ENCODE measurements at regions not wholly inside any gene's neighbourhood (a gene's known extent, or its start where the extent isn't known, plus 50 kb on each side); places are given as distances from the start of the nearest gene placed in this dataset.

DNA sequence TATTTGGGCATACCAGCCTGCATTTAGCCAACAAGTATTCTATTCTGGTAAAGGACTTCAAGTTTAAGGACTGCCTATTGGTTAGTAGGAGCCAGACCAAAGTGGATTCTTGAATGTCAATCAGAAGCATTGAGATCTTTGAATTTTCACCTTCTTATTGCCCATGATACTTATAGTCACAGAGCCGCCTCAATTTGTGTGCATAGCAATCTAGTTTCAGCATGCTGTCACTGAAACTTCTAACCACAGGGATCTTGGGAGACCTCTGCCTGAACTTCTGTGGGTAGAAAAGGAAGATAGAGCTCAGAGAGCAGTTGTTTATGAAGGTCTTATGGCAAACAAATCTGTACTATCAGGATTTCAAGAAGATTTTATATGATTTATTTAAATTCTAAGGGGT, 501.4 kb upstream of the USP24 start:
- Mint-ChIP-seq H3K9me3 (peaks cover 3% of the 10 kb centered on the region), H3K36me3 (ENCODE audit: low read depth) (no peaks in the 10 kb centered on the region), H3K27me3 (peaks cover 8% of the 10 kb centered on the region), H3K4me3 (no peak overlapping the region), H3K27ac (no peak overlapping the region), H3K4me1 (ENCODE audit: low read depth) (no peaks in the 10 kb centered on the region)
- no peak for DNase-seq

DNA sequence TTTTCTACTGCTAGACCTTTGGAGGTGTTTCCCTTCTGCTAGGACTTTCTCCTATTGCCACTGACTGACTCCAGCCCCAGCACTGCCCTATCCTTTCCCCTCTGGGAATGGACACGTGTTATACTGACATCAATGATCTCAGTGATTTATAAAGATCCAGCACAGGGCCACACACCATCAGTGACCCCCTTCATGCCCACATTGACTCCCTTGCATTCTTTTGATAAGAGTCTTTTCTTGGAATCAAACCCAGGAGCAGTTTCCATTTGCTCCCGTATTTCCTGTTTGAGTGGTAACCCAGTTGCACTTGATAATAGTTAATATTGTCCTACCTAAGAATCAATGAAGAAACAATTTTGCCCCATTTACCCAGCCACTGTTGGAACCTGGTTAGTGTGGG, 501.0 kb upstream of the USP24 start:
- Mint-ChIP-seq H3K9me3 (peaks cover 3% of the 10 kb centered on the region), H3K36me3 (ENCODE audit: low read depth) (no peaks in the 10 kb centered on the region), H3K27ac (no peak overlapping the region), H3K27me3 (peaks cover 8% of the 10 kb centered on the region), H3K4me1 (ENCODE audit: low read depth) (no peaks in the 10 kb centered on the region), H3K4me3 (no peak overlapping the region)
- DNase-seq, result no peak

DNA sequence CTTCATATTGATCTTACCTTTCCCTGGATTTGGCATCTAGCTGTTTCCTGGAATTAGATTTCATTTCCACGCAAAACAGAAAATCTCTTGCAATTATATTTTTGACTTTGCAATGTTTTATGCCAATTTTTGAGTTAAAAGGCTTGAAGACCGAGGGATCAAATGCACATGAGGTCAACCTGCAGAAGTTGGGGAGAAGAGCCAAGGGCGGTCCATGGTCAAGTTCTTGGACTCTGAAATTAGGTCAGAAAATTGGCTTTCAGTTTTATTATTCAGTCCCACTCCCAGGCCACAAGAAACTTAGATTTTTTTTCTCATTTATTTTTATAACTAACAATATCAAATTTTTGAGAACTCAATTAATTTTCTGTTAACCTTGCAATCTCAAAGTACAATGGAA, 499.1 kb upstream of the USP24 start:
- no peak for DNase-seq

DNA sequence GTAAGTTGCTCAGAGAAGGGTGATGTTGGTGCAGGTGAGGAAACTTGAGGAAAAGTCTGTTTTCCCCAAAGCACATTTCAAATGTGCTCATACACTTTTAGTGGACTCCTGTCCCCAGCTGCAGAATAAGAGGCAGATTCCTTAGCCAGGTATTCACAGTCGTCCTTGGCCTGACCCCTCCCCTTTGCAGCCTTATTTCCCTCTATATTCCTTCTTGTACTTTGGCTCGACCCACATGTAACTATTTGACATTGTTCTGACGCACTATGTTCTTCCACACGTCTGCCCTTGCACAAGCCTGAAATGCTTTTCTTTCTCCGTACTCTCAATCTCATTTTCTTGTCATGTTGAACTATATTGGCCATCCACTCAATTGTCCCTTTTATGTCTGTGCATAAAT, 498.4 kb upstream of the USP24 start:
- Mint-ChIP-seq H3K4me3 (no peak overlapping the region), H3K9me3 (peaks cover 3% of the 10 kb centered on the region), H3K4me1 (ENCODE audit: low read depth) (no peaks in the 10 kb centered on the region), H3K27me3 (peaks cover 6% of the 10 kb centered on the region), H3K36me3 (ENCODE audit: low read depth) (no peaks in the 10 kb centered on the region), H3K27ac (no peak overlapping the region)
- DNase-seq, result no peak

More for the DNA sequence above, 499.1 kb upstream of the USP24 start:
- peaks cover 8% of the 10 kb centered on the region for H3K27me3 Mint-ChIP-seq
- no peaks in the 10 kb centered on the region for H3K4me1 Mint-ChIP-seq (ENCODE audit: low read depth)
- H3K36me3 Mint-ChIP-seq (ENCODE audit: low read depth), result no peaks in the 10 kb centered on the region
- no peak overlapping the region for H3K27ac Mint-ChIP-seq
- H3K4me3 Mint-ChIP-seq, result no peak overlapping the region
- H3K9me3 Mint-ChIP-seq, result peaks cover 3% of the 10 kb centered on the region

DNA sequence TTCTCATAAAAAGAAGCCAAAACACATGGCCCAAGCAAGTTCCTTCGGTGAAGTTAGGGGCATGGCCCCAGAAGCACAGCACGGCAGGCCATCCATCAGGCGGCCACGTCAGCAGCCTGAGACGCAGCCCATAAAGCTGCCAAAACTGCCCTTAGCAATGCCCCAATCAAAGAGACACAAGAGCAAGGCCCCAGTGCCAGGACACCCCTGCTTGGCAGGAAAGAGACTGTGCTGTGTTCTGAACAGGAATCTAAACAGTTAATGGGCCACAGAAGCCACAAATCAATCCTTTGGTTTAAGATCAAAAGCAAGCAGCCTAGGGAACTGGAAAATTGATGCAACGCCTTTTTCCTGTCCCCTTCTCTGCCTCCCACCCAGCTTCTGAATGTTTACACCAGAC, 497.0 kb upstream of the USP24 start:
- Mint-ChIP-seq H3K27ac (no peak overlapping the region), H3K9me3 (peaks cover 3% of the 10 kb centered on the region), H3K4me1 (ENCODE audit: low read depth) (no peaks in the 10 kb centered on the region), H3K27me3 (peaks cover 5% of the 10 kb centered on the region), H3K36me3 (ENCODE audit: low read depth) (no peaks in the 10 kb centered on the region), H3K4me3 (no peak overlapping the region)
- DNase-seq, result no peak

DNA sequence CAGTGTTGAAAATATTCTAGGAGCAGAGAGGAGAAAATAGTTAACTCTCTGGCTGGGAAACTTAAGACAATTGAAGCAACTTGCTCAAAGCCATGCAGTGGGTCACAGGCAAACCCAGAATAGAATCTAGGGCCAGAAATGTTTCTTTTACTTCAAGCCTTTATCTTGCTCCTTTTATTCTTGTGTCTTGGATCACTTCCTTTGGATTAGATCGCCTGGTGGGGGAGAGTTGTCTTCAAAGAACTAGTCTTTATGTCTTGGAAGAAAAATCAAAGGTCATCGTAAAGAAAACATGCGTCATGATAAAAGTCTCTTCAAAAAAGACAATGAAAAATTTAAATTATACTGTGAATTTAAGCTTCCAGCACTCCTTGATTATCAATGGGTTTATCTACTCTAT, 493.6 kb upstream of the USP24 start:
- no peak overlapping the region for H3K4me3 Mint-ChIP-seq
- H3K27ac Mint-ChIP-seq, result no peak overlapping the region
- H3K27me3 Mint-ChIP-seq, result no peaks in the 10 kb centered on the region
- DNase-seq, result no peak
- peaks cover 3% of the 10 kb centered on the region for H3K9me3 Mint-ChIP-seq
- no peaks in the 10 kb centered on the region for H3K36me3 Mint-ChIP-seq (ENCODE audit: low read depth)
- no peaks in the 10 kb centered on the region for H3K4me1 Mint-ChIP-seq (ENCODE audit: low read depth)

DNA sequence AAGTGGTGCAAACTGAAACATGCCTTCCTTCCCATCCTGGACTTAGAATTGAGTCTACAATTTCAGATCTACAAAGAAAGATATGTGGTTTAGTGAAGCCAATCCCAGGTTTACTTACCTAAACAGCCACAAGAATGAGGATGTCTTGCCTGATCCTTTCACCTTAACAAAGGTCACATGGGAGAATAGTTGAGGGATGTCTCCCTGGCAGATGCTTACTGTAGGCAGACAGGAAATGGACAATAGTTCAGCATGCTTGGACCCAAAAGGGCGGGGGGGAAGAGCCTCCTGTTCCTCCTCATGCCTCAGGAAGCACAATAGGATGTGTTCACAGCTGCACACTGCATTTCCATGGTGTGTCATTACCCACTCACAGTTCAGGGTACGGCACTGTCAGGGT, 492.7 kb upstream of the USP24 start:
- H3K4me3 Mint-ChIP-seq, result no peak overlapping the region
- no peaks in the 10 kb centered on the region for H3K9me3 Mint-ChIP-seq
- DNase-seq, result no peak
- no peaks in the 10 kb centered on the region for H3K27me3 Mint-ChIP-seq
- H3K4me1 Mint-ChIP-seq (ENCODE audit: low read depth), result no peaks in the 10 kb centered on the region
- no peaks in the 10 kb centered on the region for H3K36me3 Mint-ChIP-seq (ENCODE audit: low read depth)
- H3K27ac Mint-ChIP-seq, result no peak overlapping the region

DNA sequence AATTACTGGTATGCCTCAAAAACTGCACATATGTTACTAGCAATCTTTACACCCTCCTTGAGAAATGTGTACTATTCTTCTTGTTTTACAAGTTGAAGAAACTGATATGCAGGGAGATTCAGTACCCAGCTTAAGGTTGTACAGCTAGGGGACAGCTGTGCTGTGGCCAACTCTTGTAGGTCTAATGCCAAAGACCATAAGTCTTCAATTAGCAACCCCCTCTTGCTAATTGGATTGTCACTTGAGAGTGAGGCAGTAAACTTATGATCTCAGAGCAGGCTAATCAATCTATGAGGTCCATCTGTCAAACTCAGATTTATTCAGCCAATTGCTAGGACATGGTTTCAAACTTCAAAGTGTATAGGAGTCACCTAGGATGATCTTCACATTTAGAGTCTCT, 492.0 kb upstream of the USP24 start:
- Mint-ChIP-seq H3K27ac (no peak overlapping the region), H3K27me3 (no peaks in the 10 kb centered on the region), H3K4me3 (no peak overlapping the region), H3K36me3 (ENCODE audit: low read depth) (no peaks in the 10 kb centered on the region), H3K4me1 (ENCODE audit: low read depth) (no peaks in the 10 kb centered on the region), H3K9me3 (no peaks in the 10 kb centered on the region)
- no peak for DNase-seq

DNA sequence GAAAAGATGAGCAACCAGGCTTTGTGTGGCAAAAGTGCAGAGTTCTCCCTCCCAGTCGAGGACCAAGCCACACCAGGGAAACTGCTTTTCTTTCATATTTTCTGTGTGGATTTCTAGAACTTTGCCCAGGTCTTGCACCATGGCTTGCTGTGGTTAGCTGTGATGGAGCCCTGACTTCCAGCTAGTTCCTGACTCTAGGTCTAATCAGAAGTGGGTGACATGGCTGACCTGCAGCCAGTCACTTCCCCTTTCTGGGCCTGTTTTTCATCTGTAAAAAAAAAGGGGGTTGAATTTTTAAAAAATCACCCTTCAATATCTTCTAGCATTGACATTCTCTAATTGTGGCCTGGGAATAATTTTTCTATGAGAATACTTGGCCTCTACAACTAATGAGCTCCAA, 491.2 kb upstream of the USP24 start:
- Mint-ChIP-seq H3K27ac (no peak overlapping the region), H3K27me3 (peaks cover 4% of the 10 kb centered on the region), H3K9me3 (no peaks in the 10 kb centered on the region), H3K4me3 (no peak overlapping the region), H3K36me3 (ENCODE audit: low read depth) (no peaks in the 10 kb centered on the region), H3K4me1 (ENCODE audit: low read depth) (no peaks in the 10 kb centered on the region)
- DNase-seq, result no peak

DNA sequence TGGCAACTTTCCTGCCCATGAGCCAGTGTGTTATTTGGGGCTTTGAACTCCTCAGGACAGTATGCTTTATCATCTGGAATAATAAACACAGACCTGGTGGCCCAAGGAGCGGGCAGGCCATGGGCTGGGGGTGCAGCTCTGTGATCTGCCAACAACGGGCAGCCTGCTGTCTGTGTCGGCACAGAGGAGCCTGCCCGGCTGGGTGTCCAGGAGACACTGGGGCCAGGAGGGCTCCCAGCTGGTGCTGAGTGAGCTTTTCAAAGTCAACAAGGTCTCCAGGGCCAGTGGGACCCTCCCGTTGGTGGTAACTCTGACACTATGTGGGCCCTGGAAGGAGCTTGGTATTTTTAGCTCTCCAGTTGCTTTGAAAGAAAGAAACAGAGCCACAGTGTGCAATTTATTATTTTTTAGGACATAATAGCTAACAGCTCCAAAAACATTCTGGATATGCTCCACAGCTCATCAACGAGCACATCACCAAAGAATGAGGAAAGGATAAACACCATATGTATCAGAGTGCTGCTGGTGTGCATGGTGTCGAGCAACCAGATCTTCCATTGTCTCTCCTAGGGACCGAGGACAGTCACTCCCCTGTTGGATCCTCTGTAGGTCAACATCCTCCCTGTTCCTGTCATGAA, 488.7 kb upstream of the USP24 start:
- Mint-ChIP-seq H3K27ac (no peak overlapping the region), H3K4me1 (ENCODE audit: low read depth) (no peaks in the 10 kb centered on the region), H3K27me3 (peaks cover 9% of the 10 kb centered on the region), H3K9me3 (no peaks in the 10 kb centered on the region), H3K36me3 (ENCODE audit: low read depth) (no peaks in the 10 kb centered on the region), H3K4me3 (no peak overlapping the region)
- DNase-seq, result no peak

DNA sequence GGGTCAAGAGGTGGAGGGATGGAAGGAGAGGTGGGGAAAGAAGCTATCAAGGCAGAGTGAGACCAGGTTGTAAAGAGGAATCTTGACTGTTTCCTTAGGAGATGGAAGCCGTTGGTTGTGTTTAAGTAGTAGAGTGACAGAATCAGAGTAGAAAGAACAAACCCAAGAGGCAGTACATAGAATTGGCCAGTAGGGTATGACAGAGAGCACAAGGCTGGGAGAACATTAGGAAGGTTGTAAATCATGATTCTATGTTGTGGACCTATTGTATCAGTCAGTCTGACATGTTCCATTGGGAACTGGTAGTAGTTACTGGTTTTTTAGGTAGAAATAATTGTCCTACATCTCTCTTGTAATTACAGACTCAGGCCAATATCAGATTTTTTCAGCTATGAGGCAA, 486.9 kb upstream of the USP24 start:
- H3K36me3 Mint-ChIP-seq (ENCODE audit: low read depth), result no peaks in the 10 kb centered on the region
- no peak overlapping the region for H3K27ac Mint-ChIP-seq
- DNase-seq, result no peak
- peaks cover 9% of the 10 kb centered on the region for H3K27me3 Mint-ChIP-seq
- H3K4me1 Mint-ChIP-seq (ENCODE audit: low read depth), result no peaks in the 10 kb centered on the region
- no peak overlapping the region for H3K4me3 Mint-ChIP-seq
- H3K9me3 Mint-ChIP-seq, result no peaks in the 10 kb centered on the region

DNA sequence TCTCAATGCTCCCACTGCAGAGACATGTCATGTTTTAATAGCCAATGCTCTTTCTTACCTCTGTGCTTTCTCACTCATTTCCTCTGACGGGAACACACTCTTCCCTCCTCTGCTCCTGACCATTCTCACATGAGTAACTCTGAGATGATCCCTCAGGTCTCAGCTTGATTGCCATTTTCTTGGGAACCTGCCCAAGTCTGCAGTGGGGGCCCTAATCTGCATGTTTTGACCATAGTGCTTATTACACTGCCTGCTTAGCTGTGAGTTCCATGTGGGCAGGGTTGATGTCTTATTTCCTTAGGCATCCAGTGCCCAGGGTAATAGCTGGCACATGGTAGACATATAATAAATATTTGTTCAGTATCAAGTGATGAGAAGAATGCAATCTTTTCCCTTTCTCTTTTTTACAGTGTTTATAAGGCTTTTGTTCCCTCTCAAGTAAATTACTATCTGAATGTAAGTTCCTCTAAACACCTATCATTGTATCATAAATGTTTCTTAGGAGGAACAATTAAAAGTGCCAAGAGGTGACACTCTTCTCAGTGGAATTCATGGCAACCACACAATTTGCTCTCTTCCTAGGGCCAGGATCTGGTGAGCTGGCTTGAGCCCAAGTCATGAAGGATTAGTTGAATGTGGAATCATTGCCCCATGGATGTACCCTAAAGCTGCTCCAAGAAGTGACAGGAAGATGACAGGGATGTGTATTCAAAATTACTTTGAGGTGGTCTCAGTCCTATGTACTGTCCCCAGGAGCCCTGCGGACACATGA, 485.4 kb upstream of the USP24 start:
- Mint-ChIP-seq H3K27ac (no peak overlapping the region), H3K27me3 (peaks cover 9% of the 10 kb centered on the region), H3K9me3 (no peaks in the 10 kb centered on the region), H3K4me3 (no peak overlapping the region), H3K36me3 (ENCODE audit: low read depth) (no peaks in the 10 kb centered on the region), H3K4me1 (ENCODE audit: low read depth) (no peaks in the 10 kb centered on the region)
- DNase-seq, result no peak

DNA sequence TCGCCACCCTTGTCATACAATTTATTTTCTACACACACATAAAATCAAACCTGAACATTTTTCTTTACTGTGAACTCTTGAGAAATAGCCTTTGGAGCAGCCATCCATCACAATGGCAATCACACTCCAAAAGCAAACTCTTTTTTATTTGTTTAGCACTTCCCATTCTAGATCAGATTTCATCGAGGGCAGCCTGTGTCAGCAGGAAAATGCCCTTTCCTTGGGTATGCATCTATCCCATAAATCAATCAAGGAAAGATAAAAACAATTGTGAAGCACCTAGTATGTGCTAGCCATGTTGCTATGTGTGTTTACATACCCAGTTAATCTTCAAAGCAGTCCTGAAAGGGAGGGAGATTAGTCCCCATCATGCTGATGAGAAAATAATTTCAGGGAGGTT, 484.1 kb upstream of the USP24 start:
- DNase-seq, result no peak
- H3K4me1 Mint-ChIP-seq (ENCODE audit: low read depth), result no peaks in the 10 kb centered on the region
- H3K27ac Mint-ChIP-seq, result no peak overlapping the region
- H3K9me3 Mint-ChIP-seq, result no peaks in the 10 kb centered on the region
- H3K36me3 Mint-ChIP-seq (ENCODE audit: low read depth), result no peaks in the 10 kb centered on the region
- H3K27me3 Mint-ChIP-seq, result peaks cover 9% of the 10 kb centered on the region
- H3K4me3 Mint-ChIP-seq, result no peak overlapping the region

DNA sequence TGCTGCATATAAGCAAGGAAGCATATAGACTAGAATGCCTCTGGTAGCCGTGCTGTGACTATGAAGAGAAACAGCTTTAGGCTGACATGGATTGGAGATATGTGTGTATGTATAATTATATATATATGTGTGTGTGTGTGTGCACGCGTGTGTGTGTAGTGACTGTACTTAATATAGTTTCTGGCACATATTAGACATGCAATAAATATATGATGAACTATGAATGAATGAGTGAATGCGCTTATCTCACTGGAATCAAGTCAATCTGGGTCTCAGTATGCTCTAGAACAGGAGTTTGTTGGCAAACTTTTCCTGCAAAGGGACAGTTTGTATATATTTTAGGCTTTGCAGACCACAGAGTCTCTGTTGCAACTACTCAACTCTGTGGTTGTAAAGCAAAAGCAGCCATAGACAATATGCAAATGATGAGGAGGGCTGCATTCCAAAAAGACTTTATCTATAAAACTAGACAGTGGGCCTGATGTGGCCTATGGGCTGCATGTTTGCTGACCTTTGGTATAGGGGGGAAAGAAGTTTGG, 482.9 kb upstream of the USP24 start:
- Mint-ChIP-seq H3K4me1 (ENCODE audit: low read depth) (no peaks in the 10 kb centered on the region), H3K36me3 (ENCODE audit: low read depth) (no peaks in the 10 kb centered on the region), H3K27me3 (peaks cover 11% of the 10 kb centered on the region), H3K4me3 (no peak overlapping the region), H3K9me3 (no peaks in the 10 kb centered on the region), H3K27ac (no peak overlapping the region)
- no peak for DNase-seq

DNA sequence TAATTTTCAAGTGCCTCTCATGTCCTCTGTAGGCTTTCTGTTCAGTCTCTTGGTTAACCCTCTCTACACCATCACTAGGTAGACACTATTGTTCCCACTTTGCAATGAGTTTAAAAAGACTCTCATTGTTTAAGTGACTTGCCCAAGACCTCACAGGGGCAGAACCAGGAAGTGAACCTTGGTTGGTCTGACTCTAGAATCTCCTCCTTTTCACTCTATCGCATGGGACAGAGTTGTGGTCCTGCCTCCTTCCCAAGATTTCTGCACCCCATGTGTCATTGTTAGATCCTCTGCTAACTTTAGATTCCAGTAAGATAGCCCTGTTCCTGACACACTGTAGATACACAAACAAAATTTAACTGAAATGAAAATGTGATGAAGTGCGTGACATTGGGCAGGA, 481.7 kb upstream of the USP24 start:
- Mint-ChIP-seq H3K27ac (no peak overlapping the region), H3K4me3 (no peak overlapping the region)
- DNase-seq, result no peak

More for the DNA sequence above, 481.7 kb upstream of the USP24 start:
- Mint-ChIP-seq H3K36me3 (ENCODE audit: low read depth) (no peaks in the 10 kb centered on the region), H3K9me3 (no peaks in the 10 kb centered on the region), H3K27me3 (peaks cover 10% of the 10 kb centered on the region), H3K4me1 (ENCODE audit: low read depth) (no peaks in the 10 kb centered on the region)

Measured in activated T-cell treated with anti-CD3 and anti-CD28 coated beads, Interleukin-2, amount 50 U/mL, for 24 hours (primary cell).